GM12865 (cell line): ENCODE measurements at regions not wholly inside any gene's neighbourhood (a gene's known extent, or its start where the extent isn't known, plus 50 kb on each side); places are given as distances from the start of the nearest gene placed in this dataset.
"Not testable (repeated sequence)": the region's sequence is repeated elsewhere in the genome, so short reads cannot be mapped to it uniquely, and the experiment has no call there.

ENCODE experiments used
- DNase-seq: peaks from one replicate; pipeline ENCODE4 v3.0.0; 2010; ENCODE audit warnings: low read depth
- H3K4me3 ChIP-seq: 2 replicates; pipeline ENCODE4 v1.5.1; 2011; ENCODE audit warnings: mild to moderate bottlenecking, low read depth, low read length, control low read depth
- TF ChIP-seq, protein P1 (sequence below): IDR thresholded peaks from 2 replicates; pipeline ENCODE4 v1.5.1; 2011; ENCODE audit warnings: low read length, control low read depth, low read depth, inconsistent platforms; ENCODE audit not compliant: insufficient read depth; ENCODE audit errors: missing control alignments

DNA sequence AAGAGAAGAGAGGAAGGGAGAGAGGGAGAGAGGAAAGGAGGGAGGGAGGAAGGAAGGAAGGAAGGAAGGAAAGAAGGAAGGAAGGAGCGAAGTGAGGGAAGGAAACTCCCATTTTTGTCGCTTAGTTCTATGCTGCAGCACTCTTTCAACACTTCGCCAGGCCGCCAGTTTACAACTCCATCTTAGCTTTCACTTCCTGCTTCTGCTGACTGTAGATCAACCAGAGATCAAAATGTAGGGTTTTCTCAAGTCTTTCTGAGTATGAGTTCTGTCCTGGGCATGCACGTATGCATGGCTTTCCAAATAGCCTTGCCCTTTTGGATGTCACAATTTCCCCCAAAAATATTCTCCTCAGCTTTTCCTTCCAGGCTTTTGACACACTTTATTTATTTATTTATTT, 723.4 kb downstream of the TRHDE start:
- no peak overlapping the region for H3K4me3 ChIP-seq
- TF ChIP-seq, protein P1, sequence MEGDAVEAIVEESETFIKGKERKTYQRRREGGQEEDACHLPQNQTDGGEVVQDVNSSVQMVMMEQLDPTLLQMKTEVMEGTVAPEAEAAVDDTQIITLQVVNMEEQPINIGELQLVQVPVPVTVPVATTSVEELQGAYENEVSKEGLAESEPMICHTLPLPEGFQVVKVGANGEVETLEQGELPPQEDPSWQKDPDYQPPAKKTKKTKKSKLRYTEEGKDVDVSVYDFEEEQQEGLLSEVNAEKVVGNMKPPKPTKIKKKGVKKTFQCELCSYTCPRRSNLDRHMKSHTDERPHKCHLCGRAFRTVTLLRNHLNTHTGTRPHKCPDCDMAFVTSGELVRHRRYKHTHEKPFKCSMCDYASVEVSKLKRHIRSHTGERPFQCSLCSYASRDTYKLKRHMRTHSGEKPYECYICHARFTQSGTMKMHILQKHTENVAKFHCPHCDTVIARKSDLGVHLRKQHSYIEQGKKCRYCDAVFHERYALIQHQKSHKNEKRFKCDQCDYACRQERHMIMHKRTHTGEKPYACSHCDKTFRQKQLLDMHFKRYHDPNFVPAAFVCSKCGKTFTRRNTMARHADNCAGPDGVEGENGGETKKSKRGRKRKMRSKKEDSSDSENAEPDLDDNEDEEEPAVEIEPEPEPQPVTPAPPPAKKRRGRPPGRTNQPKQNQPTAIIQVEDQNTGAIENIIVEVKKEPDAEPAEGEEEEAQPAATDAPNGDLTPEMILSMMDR, result no peak
- no peak for DNase-seq

GRCh38 chr12:73001806-73002205, 729.6 kb downstream of the TRHDE start:
- not testable (repeated sequence) for H3K4me3 ChIP-seq, DNase-seq

GRCh38 chr12:73002504-73002903, 730.3 kb downstream of the TRHDE start:
- DNase-seq, H3K4me3 ChIP-seq: not testable (repeated sequence)

DNA sequence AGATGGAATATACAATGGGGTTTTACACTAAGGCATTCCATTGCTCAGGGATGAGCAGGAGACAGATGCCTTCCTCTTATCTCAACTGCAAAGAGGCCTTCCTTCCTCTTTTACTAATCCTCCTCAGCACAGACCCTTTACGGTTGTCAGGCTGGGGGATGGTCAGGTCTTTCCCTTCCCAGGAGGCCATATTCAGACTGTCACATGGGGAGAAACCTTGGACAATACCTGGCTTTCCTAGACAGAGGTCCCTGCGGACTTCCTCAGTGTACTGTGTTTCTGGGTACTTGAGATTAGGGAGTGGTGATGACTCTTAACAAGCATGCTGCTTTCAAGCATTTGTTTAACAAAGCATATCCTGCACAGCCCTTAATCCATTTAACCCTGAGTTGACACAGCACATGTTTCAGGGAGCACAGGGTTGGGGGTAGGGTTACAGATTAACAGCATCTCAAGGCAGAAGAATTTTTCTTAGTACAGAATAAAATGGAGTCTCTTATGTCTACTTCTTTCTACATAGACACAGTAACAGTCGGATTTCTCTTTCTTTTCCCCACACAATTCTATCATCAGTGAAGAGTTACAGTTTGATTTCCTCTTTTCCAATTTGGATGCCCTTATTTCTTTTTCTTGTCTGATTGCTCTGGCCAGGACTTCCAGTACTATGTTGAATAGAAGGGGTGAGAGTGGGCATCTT, 737.1 kb downstream of the TRHDE start:
- not testable (repeated sequence) for H3K4me3 ChIP-seq, DNase-seq

DNA sequence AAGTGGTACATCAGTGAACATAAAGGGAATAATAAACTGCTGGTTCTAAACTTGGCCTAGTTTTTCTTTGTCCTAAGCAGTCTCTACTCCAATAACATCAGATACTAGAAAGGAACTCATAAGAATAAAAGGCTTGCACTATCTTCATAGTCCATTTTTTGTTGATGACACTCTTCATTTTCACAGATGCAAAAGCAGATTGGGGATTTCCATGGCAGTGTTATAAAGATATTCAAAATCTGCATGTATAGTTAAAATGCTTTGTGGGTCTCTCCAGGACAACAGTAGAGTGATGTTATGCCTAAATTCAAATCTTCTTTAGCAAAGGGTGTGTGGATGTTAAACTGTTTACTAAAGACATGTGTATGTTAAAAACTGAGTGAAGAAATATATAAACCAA, 745.8 kb downstream of the TRHDE start:
- TF ChIP-seq, protein P1, result no peak
- no peak overlapping the region for H3K4me3 ChIP-seq
- DNase-seq, result no peak

GRCh38 chr12:73053893-73054292, 781.7 kb downstream of the TRHDE start:
- TF ChIP-seq, protein P1, result no peak
- H3K4me3 ChIP-seq, result no peak overlapping the region
- no peak for DNase-seq

DNA sequence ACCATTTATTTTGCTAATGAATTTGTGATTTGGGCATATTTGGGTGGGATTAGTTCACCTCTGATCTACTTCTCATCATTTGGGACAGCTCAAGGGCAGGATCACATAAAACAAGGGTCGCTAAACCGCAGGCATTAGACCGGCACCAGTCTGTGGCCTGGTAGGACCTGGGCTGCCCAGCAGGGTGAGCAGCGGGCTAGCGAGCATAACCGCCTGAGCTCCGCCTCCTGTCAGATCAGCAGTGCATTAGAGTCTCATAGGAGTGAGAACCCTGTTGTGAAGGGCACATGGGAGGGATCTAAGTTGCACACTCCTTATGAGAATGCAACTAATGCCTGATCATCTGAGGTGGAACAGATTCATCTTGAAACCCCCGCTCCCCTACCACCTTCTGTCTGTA, 785.3 kb downstream of the TRHDE start:
- H3K4me3 ChIP-seq, result no peak overlapping the region
- no peak for DNase-seq
- TF ChIP-seq, protein P1, result no peak

DNA sequence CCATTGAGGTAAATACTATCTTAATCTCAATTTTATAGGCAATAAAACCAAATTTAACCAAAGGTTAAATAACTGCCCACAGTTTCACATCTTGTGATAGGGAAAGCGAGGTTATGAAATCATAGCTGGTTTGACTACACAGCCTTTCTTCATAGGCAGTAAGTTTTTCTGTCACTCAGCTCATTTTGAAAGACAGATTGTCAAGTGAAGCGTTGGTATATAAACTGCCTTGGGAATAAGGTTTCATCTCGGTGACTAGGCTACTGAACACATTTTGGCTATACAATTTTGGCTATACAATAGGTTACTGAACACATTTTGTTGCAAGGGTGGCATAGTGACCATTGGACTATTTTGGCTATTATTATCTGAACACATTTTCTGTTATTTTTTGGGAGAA, 793.7 kb downstream of the TRHDE start:
- TF ChIP-seq, protein P1, result no peak
- H3K4me3 ChIP-seq, result no peak overlapping the region
- no peak for DNase-seq
